GM03348 (cell line): ENCODE measurements at regions not wholly inside any gene's neighbourhood (a gene's known extent, or its start where the extent isn't known, plus 50 kb on each side); places are given as distances from the start of the nearest gene placed in this dataset.
"Not testable (repeated sequence)": the region's sequence is repeated elsewhere in the genome, so short reads cannot be mapped to it uniquely, and the experiment has no call there.

Source experiments
- DNase-seq: peaks from one replicate; pipeline ENCODE4 v3.0.0; 2012; ENCODE audit warnings: low spot score

GRCh38 chr5:105907016-105907415, 1763.7 kb downstream of the EFNA5 start:
- no peak for DNase-seq

GRCh38 chr5:105905392-105905791, 1765.3 kb downstream of the EFNA5 start:
- no peak for DNase-seq

GRCh38 chr5:105903069-105903468, 1767.7 kb downstream of the EFNA5 start:
- DNase-seq: peak; percentile 3

GRCh38 chr5:105899726-105900125, 1771.0 kb downstream of the EFNA5 start:
- no peak for DNase-seq

- DNase-seq: no peak
Measured at GRCh38 chr5:105898183-105898582, 1772.6 kb downstream of the EFNA5 start.

- DNase-seq: no peak
Measured at GRCh38 chr5:105885266-105885665, 1785.5 kb downstream of the EFNA5 start.

GRCh38 chr5:105882956-105883481, 1787.7 kb downstream of the EFNA5 start:
- DNase-seq: no peak

- no peak for DNase-seq
Measured at GRCh38 chr5:105878402-105878801, 1792.3 kb downstream of the EFNA5 start.

- no peak for DNase-seq
Measured at GRCh38 chr5:105877592-105877991, 1793.1 kb downstream of the EFNA5 start.

- DNase-seq: no peak
Measured at GRCh38 chr5:105874316-105874715, 1796.4 kb downstream of the EFNA5 start.

- no peak for DNase-seq
Measured at GRCh38 chr5:105872569-105873270, 1798.0 kb downstream of the EFNA5 start.

- no peak for DNase-seq
Measured at GRCh38 chr5:105868038-105868780, 1802.5 kb downstream of the EFNA5 start.

GRCh38 chr5:105865834-105866233, 1804.9 kb downstream of the EFNA5 start:
- DNase-seq: no peak

- not testable (repeated sequence) for DNase-seq
Measured at GRCh38 chr5:105859350-105859749, 1811.4 kb downstream of the EFNA5 start.

- DNase-seq: no peak
Measured at GRCh38 chr5:105849701-105850100, 1821.0 kb downstream of the EFNA5 start.

GRCh38 chr5:105840800-105841199, 1829.9 kb downstream of the EFNA5 start:
- DNase-seq: no peak

- DNase-seq: no peak
Measured at GRCh38 chr5:105836887-105837286, 1833.8 kb downstream of the EFNA5 start.

GRCh38 chr5:105836268-105836667, 1834.5 kb downstream of the EFNA5 start:
- no peak for DNase-seq

GRCh38 chr5:105828821-105829220, 1841.9 kb downstream of the EFNA5 start:
- DNase-seq: no peak

GRCh38 chr5:105821800-105822199, 1848.9 kb downstream of the EFNA5 start:
- no peak for DNase-seq

- DNase-seq: no peak
Measured at GRCh38 chr5:105817914-105818313, 1852.8 kb downstream of the EFNA5 start.

- no peak for DNase-seq
Measured at GRCh38 chr5:105817416-105817815, 1853.3 kb downstream of the EFNA5 start.

GRCh38 chr5:105816961-105817360, 1853.8 kb downstream of the EFNA5 start:
- no peak for DNase-seq
